ENCODE measurements at regions not wholly inside any gene's neighbourhood (a gene's known extent, or its start where the extent isn't known, plus 50 kb on each side); places are given as distances from the start of the nearest gene placed in this dataset.

DNA sequence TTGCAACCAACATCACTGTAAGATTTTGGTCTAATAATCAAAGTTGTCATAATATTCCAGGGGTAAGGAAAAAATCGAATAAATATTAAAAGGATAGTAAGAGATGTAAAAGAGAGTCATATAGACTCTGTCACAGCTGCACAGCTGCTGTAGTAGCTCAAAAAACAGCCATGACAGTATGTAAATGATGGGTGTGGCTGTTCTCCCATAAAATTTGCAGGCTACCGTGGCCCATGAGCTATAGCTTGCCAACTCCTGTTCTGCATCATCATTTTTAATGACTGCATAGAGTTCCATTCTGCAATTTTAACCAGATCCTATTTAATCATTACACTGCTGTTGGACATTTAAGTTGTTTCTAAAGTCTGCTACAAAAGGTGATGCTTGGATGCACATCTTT is 450.5 kb upstream of the MPDZ start:
- FAIRE-seq (no peak), DNase-seq (ENCODE audit: low read depth, low spot score) (no peak)
- Histone ChIP-seq H3K79me2 (ENCODE audit: control insufficient read depth, insufficient read depth, low read length) (no peaks in the 10 kb centered on the region), H3K4me2 (ENCODE audit: insufficient read depth, low read length) (no peak overlapping the region), H3K27ac (ENCODE audit: insufficient read depth, low read depth, low read length) (no peak overlapping the region), H2AFZ (ENCODE audit: low read depth, low read length) (no peak overlapping the region), H3K4me1 (ENCODE audit: control insufficient read depth, extremely low read depth, insufficient read depth, low read length) (no peaks in the 10 kb centered on the region), H4K20me1 (replicated peaks; ENCODE audit: control insufficient read depth, extremely low read depth, insufficient read depth, low read length) (no peaks in the 10 kb centered on the region), H3K9ac (replicated peaks; ENCODE audit: extremely low read depth, insufficient read depth, low read length) (no peak overlapping the region), H3K27me3 (ENCODE audit: control insufficient read depth in 2 of 2, insufficient read depth in 2 of 2, low read length in 2 of 2) (no peaks in the 10 kb centered on the region), H3K9me3 (replicated peaks; ENCODE audit: control insufficient read depth, insufficient read depth, low read length) (no peaks in the 10 kb centered on the region), H3K36me3 (ENCODE audit: control insufficient read depth in 2 of 2, extremely low read depth in 1 of 2, insufficient read depth in 2 of 2, low read length in 2 of 2) (no peaks in the 10 kb centered on the region), H3K9me1 (replicated peaks; ENCODE audit: control insufficient read depth, extremely low read depth, insufficient read depth, low read length) (no peaks in the 10 kb centered on the region), H3K4me3 (replicated peaks in 1 of 3; ENCODE audit: insufficient read depth in 1 of 3, low read depth in 1 of 3, low read length in 3 of 3) (no peak overlapping the region)
- BruUV-seq (replicated peaks), result no TSS peak
- CTCF ChIA-PET, result no interaction called here
- POLR2A ChIA-PET, result no interaction called here
- dilution Hi-C loops (cut with MboI; ENCODE audit: extremely low pct_ligation_motif_present, low sequenced_read_pairs) (no loop called here), intact Hi-C loops (cut with micrococcal nuclease) (no loop called here)
- TF ChIP-seq, protein P1, sequence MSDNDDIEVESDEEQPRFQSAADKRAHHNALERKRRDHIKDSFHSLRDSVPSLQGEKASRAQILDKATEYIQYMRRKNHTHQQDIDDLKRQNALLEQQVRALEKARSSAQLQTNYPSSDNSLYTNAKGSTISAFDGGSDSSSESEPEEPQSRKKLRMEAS (IDR thresholded peaks at IDR 0.05; ENCODE audit: insufficient read depth, insufficient read length), result no peak
- TF ChIP-seq CTCF (IDR thresholded peaks at IDR 0.05; ENCODE audit: extremely low read depth in 1 of 2, insufficient read depth in 1 of 2, low read depth in 1 of 2, low read length in 2 of 2), result no peak
- no peak for TF ChIP-seq MYC (IDR thresholded peaks at IDR 0.05; ENCODE audit: low read depth, low read length)
- no peak for TF ChIP-seq POLR2A (IDR thresholded peaks at IDR 0.05; ENCODE audit: low read depth, low read length)
- TF ChIP-seq GATA2 (IDR thresholded peaks at IDR 0.05; ENCODE audit: insufficient read depth, insufficient read length, low read depth, low read length), result no peak
- no peak for TF ChIP-seq FOS (IDR thresholded peaks at IDR 0.05; ENCODE audit: borderline replicate concordance, insufficient read depth, low read length)

All from endothelial cell of umbilical vein (primary cell).